ENCODE measurements at regions not wholly inside any gene's neighbourhood (a gene's known extent, or its start where the extent isn't known, plus 50 kb on each side); places are given as distances from the start of the nearest gene placed in this dataset.
"Not testable (repeated sequence)": the region's sequence is repeated elsewhere in the genome, so short reads cannot be mapped to it uniquely, and the experiment has no call there.

- DNase-seq (ENCODE audit: low read depth in 2 of 2), result not testable (repeated sequence)
These were observed 277.5 kb upstream of the TGFBR2 start for GRCh38 chr3:30328935-30329334.

- no peak for DNase-seq (ENCODE audit: low read depth in 2 of 2)
These were observed 274.9 kb upstream of the TGFBR2 start for GRCh38 chr3:30331519-30331918.

DNA sequence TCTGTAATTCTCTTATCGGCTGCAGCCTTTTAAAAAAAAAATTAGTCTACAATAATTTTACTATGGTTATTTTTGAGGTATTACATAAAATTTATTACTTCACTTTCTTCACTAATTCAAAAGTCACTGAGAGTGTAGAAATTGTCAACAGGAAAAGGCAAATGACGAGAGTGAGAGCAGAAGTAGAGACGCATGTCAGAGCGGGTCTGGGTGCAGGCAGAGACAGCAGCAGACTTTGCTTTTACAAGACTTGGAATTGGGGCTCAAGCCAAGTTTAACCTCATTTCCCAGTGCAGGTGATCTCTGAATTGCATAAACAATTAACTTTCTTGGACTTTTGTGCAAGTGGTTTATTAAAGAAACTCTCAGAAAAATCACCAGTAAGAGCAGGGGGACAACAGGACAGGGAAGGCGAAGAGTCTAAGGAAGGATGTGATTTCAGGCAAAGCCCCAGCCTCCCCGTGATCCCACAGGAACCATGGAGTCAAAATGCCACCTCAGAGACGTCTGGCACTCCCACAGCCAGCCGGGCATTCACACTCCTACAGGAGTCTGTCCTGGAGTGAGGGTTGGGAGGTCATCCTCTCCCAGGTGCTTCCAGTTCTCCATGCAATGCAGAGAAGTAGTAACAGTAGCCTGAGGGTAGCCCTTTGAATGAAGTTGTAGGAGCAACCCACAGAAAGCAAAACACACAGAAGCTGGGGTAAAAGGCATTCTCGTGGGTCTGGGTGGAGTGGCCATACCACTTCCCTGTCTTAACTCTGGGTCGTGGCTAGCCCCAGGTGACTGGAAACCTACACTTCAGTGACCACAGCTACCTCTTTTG lies 274.0 kb upstream of the TGFBR2 start:
- no peak for DNase-seq (ENCODE audit: low read depth in 2 of 2)

- no peak for DNase-seq (ENCODE audit: low read depth in 2 of 2)
These were observed 273.3 kb upstream of the TGFBR2 start for GRCh38 chr3:30333143-30333542.

- DNase-seq (ENCODE audit: low read depth in 2 of 2), result no peak
These were observed 272.5 kb upstream of the TGFBR2 start for GRCh38 chr3:30333903-30334302.

GRCh38 chr3:30340500-30340899 lies 265.9 kb upstream of the TGFBR2 start:
- no peak for DNase-seq (ENCODE audit: low read depth in 2 of 2)

- DNase-seq (ENCODE audit: low read depth in 2 of 2), result no peak
These were observed 265.3 kb upstream of the TGFBR2 start for GRCh38 chr3:30341079-30341478.

DNA sequence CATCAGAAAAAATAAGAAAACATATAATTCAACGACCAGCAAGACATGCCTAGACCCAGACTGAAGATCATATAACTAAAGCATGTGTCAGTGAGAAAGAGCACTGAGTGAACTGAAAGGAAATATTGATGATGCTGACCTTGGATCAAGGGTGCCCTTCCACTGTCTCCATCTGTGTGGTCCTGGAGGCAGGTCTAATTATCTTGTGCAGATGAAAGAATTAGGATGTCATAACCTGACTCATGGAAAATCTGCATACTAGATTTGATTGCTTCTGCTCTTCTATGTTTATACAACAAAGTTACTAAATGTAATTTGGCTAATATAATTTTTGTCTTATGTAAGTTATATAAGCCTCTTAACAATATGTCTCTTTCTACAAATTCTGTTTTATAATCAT lies 264.6 kb upstream of the TGFBR2 start:
- DNase-seq (ENCODE audit: low read depth in 2 of 2), result no peak

DNA sequence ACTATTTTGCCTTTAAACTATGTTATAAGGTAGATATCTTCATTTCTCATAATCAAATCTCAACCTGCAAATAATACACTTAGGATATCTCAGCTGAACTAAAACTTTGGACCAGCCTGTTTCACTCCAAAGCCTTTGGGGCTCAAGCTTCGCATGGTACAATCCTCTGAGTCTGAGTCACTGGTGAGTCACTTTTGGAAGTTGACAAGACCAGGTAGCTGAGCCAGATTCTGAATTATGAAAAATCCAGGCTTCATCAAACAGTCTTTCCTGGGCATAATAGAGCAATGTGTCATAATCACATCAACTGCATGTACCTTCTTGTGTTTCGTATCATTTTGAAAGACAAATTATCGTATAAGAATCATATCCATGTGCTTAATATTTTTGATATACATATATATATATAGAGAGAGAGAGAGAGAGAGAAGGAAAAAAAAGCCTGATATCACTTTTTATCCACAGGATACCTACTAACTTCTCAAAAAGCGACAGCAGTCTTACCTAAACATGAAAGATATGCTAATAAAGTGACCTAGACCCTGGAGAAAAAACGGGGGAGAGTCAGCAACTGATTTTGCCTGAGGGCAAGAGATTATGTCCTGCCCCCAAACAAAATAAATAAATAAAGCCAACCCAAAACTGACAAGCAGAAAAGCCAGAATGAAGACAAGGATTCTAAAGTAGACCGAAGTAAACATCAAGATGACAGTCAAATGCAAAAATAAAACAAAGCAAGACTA lies 263.9 kb upstream of the TGFBR2 start:
- no peak for DNase-seq (ENCODE audit: low read depth in 2 of 2)

DNA sequence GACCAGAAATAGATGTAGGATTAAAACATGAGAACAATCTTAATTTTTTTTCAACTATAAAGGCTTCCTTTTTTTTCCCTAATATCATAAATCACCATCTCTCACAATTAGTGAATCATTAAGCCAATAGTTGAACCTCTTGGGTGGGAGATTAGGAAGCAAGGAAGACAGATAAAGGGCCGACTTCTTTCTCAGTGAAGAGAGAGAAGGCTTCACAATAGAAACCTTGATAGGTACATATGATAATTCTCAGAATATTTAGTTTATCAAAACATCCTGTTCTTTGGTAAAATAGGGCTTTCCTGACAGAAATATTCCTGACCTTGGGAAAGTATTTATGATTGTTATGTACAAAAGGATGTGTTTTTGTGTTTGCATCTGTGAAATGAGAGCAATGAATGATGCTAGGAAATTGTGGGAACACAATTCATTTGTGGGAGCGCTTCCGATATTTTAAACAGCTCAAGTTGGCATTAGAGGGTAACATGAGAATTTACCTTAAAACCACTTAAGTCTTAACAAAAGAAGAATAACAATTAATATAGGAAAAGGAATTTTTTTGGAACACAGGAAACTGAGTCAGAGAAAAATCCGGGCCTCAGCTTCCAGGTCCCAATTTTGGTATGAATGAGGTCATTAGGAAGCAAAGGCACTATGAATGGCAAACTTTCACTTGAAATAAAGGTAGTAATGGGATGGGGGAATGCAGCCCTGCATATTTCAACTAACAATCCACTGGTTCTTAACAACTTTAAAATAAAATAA lies 263.2 kb upstream of the TGFBR2 start:
- DNase-seq (ENCODE audit: low read depth in 2 of 2), result no peak

GRCh38 chr3:30343861-30344260 lies 262.5 kb upstream of the TGFBR2 start:
- no peak for DNase-seq (ENCODE audit: low read depth in 2 of 2)

DNA sequence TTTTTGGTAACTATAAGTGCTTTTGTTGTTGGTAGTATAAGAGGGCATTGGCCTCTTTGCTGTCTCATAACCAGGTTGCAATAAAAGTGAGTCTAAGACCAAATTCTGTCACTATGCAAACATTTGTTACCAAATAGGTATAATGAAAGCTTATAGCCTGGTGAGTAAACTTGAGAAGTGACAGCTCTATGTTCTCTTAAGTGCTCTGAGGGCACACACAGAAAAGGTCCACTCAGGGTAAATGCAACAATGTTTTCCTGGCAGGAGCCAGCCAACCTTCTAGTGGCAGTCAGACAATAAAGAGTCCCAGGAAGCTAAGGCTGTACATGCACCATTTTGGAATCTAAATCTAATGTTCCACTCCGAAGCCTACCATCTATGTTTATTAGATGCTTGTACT lies 262.1 kb upstream of the TGFBR2 start:
- no peak for DNase-seq (ENCODE audit: low read depth in 2 of 2)

DNA sequence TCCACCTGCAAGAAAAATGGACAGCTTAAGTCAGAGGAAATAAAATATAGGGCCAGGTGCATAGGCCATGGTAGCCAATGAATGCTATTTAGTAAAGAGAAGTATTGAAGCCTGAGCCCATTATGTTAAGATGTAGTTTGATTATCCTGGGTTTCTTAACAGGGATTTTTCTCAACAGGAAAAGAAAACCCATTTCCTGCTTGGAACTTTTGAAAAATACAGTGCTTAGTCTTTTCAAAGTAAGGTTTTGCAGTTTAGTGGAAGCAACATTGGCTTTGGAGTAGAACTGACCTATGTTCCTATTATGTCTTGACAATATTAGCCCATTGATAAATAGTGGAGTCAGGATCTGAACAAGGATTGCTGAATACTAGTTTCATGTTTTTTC lies 259.5 kb upstream of the TGFBR2 start:
- no peak for DNase-seq (ENCODE audit: low read depth in 2 of 2)

DNA sequence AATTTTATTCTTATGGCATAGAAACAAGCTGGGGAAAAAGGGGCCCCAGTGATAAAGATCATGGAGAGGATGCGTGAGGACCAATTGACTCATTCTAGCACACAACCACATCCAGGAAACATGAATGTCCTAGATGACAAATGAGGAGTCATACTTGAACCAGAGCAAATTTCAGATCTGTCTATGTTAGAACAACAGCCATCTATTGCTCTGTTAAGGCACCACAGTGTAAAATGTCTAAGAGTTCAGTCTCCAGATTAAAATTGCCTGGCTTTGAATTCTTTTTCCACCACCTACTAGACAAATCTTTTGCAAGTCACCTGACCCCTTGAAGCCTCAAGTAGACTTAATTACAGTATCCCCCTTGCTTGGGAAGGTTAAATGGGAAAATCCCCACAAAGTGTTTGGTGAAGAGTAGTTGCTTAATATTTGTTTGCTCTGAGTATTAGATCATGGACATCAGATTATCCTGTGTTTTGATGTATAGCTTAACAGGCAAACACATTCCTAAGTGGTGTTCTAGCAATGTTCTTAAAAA lies 258.7 kb upstream of the TGFBR2 start:
- no peak for DNase-seq (ENCODE audit: low read depth in 2 of 2)

GRCh38 chr3:30349507-30349906 lies 256.9 kb upstream of the TGFBR2 start:
- DNase-seq (ENCODE audit: low read depth in 2 of 2), result no peak

- no peak for DNase-seq (ENCODE audit: low read depth in 2 of 2)
These were observed 256.4 kb upstream of the TGFBR2 start for GRCh38 chr3:30350011-30350410.

GRCh38 chr3:30350901-30351300 lies 255.5 kb upstream of the TGFBR2 start:
- DNase-seq (ENCODE audit: low read depth in 2 of 2), result no peak

DNA sequence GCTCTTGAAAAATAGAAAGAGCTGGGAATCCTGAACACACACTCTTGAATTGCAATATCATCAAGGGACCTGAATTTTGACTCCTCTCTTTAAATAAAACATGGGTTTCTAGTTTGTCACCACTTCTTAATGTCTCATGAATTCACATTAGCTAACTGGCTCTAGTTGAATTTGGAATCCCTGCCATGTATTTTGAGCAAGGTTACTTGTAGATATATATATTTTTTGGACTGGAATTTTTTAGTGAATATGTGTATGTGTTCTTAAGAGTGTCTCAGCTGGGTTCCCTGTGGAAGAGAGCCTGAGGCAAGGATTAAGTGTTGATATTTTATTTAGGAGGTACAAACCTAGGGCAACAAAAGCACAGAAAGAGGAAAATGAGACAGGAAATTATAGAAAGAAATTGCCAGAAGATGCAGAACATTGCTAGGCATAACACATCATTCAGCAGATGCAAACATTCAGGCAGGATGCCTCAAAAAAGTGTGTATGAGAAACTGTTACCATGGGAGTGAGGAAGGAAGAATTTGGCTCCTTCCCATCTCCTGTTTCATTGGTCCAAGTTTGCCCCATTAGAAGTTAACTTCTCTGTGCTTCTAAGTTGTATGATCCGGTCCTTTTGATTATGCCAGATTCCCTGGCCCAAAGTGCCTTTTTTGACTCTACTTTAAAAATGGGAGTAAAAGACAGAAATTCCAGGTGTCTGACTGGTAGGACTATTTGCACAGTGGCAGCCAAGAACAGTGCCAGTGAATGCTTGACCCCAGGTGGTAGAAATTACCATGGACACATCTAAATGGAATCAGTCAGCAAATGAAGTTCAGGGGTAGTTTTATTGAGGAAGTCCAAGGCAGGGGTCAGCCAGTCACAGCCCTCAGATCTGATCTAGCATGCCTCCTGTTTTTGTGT lies 253.7 kb upstream of the TGFBR2 start:
- no peak for DNase-seq (ENCODE audit: low read depth in 2 of 2)

DNA sequence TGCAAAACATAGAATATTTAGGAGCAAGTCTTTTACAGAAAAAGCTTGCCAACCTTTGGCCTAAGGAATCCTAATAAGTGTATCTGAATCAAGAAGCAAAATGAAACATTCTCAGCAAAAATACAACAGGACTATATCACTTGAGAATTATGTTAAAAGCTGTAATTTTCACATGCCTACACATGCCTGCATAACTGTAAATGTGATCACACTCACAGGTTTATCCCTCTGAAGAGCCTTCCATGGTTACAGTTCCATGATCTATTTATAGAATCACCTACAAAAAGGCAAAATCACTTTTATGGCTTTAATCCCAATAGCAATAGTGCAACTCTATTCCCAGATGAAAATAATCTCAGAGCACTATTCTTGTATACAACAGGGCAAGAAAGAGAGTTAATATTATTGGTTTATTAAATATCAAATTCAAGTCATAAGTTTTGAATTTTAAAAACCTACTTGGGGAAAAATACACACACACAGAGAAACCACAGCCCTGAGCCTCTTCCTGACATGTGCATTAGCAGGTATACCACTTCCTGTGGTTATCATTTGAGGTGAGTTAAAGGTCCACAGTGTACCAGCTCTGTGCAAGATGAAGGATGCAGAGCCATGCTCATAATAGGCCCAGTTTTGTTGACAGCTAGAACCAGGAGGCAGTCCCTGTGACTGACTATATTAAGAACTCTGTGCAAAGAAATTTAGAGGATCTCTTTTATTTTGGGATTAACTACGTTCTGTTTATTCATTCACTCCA lies 252.5 kb upstream of the TGFBR2 start:
- peak in 1 of 2 donors; percentile 22 for DNase-seq (ENCODE audit: low read depth in 2 of 2)

DNA sequence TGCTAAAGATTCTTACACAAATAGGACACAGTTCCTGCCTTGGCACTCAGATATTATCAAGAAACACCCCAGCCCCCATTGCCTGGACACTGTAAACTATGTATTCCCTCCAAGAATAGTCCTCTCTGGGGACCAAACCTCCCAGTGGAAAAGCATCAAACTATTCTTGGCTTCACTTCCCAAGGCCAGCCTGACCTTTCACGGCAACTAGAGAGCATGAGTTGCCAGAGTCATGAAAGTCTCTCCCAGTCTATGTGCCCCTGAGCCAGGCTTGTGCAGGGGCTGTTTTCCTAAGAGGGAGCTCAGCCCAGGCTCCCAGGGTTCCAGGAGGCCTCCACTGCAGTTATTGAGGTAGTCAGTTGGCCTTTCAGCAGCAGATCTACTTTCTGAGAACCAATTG lies 251.9 kb upstream of the TGFBR2 start:
- no peak for DNase-seq (ENCODE audit: low read depth in 2 of 2)

Measured in stimulated activated CD4-positive, alpha-beta T cell treated with anti-CD3 and anti-CD28 coated beads, Interleukin-1b, Interleukin-23, amount 100 ng/mL, for 1 hour (primary cell).